ENCODE measurements at regions not wholly inside any gene's neighbourhood (a gene's known extent, or its start where the extent isn't known, plus 50 kb on each side); places are given as distances from the start of the nearest gene placed in this dataset.
"Not testable (repeated sequence)": the region's sequence is repeated elsewhere in the genome, so short reads cannot be mapped to it uniquely, and the experiment has no call there.

DNA sequence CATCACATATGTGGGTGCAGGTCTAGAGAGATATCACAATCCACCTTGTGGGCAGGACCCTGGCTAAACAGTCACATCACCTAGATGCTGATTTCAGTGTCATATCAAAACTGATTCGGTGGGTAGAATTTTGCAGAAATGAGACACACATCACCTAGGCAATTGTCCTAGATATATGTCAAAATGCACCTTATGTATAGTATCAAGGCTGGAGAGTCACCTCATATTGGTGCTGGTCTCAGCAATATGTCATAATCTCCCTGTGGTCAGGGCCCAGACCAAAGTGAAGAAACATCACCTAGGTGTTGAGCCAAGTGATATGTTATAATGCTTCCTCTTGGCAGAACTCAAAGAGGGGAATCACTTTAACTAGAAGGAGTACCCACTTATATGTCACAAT is 905.0 kb upstream of the AMELY start:
- DNase-seq (ENCODE audit: low read depth, low spot score): no peak
- peak overlapping the region; percentile 39 for H3K27ac ChIP-seq

DNA sequence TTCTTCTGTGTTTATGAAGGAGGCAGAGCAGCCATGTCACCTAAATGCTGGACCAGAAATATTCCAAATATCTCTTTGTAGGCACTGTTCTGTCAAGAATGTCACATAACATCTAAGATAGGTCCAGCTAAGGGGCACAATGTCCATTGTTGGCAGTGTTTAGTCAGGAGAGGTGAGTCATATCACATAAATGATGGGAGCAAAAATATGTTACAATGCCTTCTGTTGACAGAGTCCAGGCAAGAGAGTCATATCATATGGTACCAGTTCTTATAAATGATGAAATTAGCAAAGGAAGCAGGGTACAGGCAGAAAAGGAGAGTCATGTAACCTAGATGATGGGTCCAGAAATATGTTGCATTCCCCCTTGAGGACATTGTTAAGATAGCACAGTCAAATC is 904.4 kb upstream of the AMELY start:
- peak overlapping the region; percentile 39 for H3K27ac ChIP-seq
- DNase-seq (ENCODE audit: low read depth, low spot score): no peak

DNA sequence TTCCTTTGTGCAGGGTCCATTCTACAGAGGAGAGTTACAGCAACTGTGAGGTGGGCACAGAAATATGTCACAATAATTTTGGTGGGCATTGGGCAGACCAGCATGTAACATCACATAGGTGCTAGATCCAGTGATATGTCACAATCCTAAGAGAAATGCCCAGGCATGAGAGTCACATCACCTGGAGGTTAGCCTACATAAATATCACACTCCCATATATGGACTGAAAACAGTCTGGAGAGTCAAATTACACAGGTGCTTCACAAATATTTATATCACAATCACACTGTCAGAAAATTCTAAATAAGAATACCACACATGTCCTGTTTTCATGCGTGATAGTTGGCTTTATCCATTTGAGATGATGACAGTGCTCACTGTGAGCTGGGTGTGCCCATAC is 903.7 kb upstream of the AMELY start:
- no peak for DNase-seq (ENCODE audit: low read depth, low spot score)
- H3K27ac ChIP-seq: peak overlapping the region; percentile 39

DNA sequence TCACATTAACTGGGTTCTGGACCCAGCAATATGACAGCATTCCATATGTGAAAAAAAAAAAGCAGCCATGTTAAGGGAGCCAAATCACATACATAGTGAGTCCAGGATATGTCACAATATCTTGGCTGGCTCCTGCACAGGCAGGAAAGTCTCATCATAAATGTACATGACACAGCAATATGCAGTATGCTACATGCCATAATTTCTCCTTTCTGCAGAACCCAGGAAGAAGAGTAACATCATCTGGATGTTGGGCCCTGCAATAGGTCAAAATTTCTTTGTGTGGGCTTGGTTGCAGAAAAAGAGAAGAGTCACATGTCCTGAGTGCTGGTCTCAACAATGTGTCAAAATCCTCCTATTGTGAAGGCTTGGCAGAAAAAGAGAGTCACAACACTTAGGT is 902.8 kb upstream of the AMELY start:
- no peak for DNase-seq (ENCODE audit: low read depth, low spot score)
- H3K27ac ChIP-seq: peak overlapping the region; percentile 39

DNA sequence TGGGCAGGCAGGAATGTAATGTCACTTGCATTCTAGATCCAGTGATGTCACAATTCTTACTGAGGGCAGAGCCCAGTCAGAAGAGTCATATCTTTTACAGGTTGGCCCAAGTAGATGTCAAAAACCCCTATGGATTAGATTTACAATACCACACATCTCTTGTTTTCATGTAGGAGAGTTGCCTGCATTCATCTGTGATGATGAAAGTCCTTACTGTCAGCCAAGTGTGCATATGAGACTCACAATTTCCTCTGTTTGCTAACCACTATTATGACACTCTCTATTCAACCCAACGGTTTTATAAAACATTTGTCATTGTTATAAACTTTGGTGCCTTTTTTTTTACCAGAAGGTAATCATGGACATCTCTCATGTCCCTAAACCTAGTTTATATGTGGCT is 898.8 kb upstream of the AMELY start:
- no peak overlapping the region for H3K27ac ChIP-seq

DNA sequence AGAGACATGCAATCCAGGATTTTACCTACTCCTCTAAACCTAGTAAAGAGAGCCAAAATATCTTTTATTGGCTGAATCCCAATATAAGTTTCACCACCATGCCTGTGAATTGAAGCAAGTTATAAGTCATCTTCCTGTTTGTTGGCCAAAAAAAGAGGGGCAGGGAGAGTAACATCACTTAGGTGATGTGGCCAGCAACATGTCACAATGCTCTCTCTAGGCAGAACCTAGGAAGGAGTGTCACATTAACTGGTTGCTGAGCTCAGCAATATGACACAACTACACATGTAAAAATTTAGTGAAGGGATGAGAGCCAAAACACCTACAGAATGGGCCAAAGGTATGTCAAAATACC is 895.9 kb upstream of the AMELY start:
- no peak for DNase-seq (ENCODE audit: low read depth, low spot score)
- H3K27ac ChIP-seq: peak overlapping the region; percentile 76

More for the DNA sequence above, 898.8 kb upstream of the AMELY start:
- no peak for DNase-seq (ENCODE audit: low read depth, low spot score)

DNA sequence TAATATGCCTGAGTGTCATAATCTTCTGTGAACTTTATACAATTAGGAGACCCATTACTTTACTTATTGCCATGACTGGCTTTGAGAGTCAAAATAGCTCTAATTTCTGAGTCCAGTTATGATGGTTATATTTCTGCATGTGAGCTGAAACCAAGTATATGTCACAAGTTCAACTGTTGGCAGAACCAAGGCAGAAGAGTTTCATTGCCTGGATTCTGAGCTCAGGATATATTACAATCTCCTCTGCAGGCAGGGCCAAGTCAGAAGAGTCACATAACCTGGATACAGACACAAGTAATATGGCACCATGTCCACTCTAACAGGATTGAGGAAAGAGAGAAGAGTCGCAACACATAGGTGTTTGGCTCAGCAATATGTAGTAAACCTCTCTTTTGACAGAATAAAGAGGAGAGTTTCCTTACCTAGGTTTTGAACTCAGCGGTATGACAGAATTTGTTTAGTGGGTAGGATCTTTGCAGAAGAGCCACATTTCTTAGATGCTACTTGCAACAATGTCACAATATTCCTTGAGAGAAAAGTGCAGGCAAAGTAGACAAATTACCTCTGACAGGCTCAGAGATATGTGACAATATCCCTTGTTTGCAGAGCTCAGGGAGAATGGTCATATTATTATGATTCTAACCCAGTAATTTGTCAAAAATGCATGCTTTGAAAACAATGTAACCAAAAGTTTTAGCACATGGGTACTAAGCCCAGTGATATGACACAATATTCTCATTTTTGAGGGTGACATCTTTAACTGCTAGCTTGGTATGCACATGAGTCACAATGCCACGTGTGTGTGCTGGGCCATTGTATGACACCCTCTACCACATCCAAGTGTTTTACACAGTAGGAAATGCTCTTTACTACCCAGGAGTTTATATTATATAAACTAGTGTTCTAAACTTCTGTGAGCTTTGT is 895.3 kb upstream of the AMELY start:
- peak overlapping the region; percentile 76 for H3K27ac ChIP-seq
- DNase-seq (ENCODE audit: low read depth, low spot score): no peak

DNA sequence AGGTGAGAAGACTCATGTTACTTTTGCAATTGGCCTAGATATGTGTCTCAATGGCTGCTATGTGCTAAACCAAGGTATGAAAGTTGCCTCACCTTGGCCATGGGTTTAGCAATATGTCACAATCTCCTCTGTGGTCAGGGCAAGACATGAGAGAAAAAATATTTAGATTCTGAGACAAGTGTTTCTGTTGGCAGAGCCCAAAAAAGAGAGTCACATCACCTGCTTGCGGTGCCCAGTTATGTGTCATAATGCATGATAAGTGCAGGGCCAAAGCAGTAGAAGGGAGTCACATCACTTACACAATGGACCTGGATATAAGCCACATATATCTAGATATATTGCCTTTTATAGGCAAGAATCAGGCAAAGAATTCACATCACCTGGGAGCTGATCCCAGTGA is 894.1 kb upstream of the AMELY start:
- DNase-seq (ENCODE audit: low read depth, low spot score): peak; percentile 66
- H3K27ac ChIP-seq: peak overlapping the region; percentile 76

DNA sequence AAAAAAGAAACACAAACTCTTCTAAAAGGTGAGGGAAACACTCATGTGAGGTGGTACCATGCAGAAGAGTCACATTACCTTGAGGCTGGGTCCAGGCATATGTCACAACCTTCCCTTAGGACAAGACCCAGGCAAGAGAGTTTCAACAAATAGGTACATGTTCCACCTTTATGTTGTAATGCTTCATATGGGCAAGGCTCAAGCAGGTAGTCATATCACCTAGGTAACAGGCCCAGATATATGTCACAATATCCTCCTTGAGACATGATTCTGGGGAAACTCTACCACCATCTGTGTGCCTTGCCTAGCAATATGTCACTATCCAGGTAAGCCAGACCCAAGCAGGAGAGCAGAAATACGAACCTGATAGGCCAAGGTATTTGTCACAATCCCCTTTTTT is 892.2 kb upstream of the AMELY start:
- peak; percentile 56 for DNase-seq (ENCODE audit: low read depth, low spot score)
- peak overlapping the region; percentile 76 for H3K27ac ChIP-seq

DNA sequence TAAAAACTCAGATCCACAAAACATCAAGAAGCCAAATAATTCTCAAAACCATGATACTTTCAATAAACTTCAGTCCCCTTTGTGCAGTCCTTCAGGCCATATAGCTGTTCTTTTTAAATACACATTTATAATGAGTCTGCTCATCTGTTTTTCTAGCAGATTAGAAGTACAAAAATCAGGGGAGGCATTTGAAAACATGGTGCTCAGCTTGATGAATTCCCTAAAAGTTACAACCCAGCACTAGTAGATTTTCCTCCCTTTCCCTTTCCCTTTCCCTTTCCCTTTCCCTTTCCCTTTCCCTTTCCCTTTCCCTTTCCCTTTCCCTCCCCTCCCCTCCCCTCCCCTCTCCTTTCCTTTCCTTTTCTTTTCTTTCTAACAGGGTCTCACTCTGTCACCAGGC is 884.6 kb upstream of the AMELY start:
- DNase-seq (ENCODE audit: low read depth, low spot score): no peak

DNA sequence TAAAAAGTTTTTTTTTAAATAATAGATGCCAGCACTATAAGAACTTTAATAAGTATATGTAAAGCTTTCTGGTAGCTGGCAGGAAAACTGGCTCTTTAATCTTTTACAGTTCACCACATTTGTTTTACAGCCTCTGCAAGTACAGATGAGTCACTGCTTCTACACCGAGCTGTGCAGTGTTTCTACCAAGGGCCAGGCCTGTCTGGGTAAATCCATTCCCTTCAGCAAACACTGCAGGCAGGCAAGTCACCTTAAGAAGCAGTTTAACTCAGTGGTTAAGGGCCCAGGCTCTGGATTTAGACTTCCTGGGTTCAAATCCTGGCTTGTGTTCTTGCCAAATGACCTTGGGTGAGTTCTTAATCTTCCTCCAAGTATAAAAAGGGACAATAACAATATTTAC is 882.9 kb upstream of the AMELY start:
- H3K27ac ChIP-seq: peak overlapping the region; percentile 51
- DNase-seq (ENCODE audit: low read depth, low spot score): peak; percentile 50

More for the DNA sequence above, 884.6 kb upstream of the AMELY start:
- H3K27ac ChIP-seq: no peak overlapping the region

DNA sequence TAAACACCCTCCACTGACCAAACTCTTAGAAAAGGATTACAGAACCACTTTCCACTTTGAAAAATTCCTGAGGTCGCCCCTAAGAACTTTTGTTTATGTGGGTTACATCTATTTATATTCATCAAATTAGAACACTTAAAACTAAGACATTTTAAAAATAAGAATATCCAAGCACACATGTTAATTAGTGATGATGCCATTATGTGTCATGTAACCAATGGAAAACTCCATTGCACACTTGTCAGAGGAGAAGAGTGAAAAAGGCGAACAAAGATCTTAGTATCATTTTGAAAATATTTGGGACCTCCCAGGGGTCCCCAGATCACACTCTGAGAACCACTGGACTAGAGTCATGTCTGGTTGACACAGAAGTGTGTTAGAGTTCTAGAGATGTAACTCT is 882.4 kb upstream of the AMELY start:
- H3K27ac ChIP-seq: peak overlapping the region; percentile 51
- no peak for DNase-seq (ENCODE audit: low read depth, low spot score)

DNA sequence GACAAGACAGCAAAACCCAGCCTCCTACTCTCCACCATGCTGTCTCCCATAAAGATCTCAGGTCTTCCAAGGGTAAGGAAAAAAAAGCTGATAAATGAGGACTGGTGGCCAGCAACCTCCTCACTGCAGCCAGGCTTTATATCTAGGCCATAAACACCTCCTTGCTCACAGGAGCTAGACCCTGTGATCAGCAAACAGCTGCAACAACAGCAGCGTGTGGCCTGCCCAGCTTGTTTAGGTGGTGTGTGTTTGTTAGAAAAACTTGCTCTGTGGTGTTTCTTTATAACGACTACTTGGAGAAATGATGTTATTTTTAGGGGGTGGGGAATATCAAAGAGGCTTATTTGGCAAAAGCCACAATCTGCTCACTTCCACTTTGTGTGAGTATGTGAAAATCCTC is 880.9 kb upstream of the AMELY start:
- DNase-seq (ENCODE audit: low read depth, low spot score): no peak

DNA sequence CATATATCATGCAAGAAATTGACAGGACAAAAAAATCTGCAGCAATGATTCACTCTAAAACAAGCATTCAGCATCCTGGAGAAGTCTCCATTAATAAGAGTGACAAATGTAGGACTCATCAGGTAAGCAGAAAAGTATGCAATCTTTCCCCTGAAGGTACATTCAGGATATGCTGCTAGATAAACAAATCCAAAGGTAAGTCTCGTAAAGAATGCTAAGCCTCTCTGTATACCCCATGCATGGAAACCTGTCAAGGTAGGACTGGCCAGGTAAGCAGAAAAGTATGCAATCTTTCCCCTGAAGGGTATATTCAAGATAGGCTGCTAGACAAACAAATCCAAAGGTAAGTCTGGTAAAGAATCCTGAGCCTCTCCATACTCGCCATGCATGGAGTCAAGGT is 869.9 kb upstream of the AMELY start:
- DNase-seq (ENCODE audit: low read depth, low spot score): peak; percentile 82
- peak overlapping the region; percentile 58 for H3K27ac ChIP-seq

More for the DNA sequence above, 880.9 kb upstream of the AMELY start:
- no peak overlapping the region for H3K27ac ChIP-seq

DNA sequence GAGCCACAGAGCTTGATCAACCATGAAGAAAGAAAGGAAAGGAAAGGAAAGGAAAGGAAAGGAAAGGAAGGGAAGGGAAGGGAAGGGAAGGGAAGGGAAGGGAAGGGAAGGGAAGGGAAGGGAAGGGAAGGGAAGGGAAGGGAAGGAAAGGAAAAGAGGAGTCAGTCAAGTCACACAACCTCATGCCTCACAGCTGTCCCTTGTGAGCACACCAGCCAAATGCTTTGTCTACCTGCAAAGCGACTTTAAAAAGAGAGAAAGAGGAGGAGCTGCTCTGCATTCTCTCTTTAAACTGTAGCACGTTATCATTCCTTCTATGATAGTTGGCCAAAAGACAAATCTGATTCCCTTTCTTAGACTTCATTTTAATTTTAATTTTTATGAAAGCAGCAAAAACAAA is 863.9 kb upstream of the AMELY start:
- not testable (repeated sequence) for H3K27ac ChIP-seq; DNase-seq (ENCODE audit: low read depth, low spot score)

DNA sequence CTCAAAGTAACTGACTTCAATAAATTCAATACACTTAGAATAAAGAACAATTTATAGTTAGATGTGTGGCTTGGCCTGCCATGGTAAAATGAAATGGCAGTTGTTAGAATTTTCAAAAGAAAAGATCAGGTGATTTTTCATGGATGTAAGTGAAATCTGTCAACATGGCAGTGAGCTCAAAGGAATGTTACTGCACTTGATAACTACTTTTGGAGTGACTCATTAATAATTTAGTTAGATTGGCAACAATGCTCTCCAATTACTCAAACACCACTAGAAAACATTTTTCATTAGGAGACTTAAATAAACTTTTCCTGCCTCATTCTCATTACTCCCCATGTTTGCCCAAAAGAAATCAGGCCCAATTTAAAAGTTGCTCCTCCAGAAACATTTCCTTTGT is 860.2 kb upstream of the AMELY start:
- peak overlapping the region; percentile 74 for H3K27ac ChIP-seq
- DNase-seq (ENCODE audit: low read depth, low spot score): no peak

DNA sequence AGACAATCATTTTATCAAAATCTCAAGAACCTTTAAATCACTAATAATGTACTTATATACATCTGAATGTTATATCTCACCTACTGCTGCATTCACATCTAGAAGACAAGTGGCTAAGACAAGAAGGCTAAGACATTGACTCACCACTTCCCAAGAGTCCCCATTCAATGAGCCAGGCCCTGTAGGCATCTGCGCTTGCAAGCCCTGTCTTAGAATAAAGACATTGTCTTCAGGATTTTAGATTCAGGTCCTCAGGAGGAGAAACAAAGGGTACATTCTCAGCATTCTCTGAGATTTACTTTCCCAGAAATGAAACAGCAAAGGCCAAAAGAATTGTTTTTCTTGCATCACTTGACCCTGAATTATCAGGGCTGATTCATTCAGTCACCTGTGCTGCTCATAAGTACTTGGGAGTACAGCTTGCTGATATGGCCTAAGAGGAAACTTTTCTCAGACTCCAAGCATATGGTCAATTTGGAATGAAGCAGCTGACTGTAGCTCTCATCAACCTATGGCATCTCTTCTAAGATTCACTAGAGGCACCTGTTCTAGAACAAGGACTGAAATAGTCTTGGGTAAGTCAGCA is 858.3 kb upstream of the AMELY start:
- peak overlapping the region; percentile 74 for H3K27ac ChIP-seq
- peak; percentile 20 for DNase-seq (ENCODE audit: low read depth, low spot score)

DNA sequence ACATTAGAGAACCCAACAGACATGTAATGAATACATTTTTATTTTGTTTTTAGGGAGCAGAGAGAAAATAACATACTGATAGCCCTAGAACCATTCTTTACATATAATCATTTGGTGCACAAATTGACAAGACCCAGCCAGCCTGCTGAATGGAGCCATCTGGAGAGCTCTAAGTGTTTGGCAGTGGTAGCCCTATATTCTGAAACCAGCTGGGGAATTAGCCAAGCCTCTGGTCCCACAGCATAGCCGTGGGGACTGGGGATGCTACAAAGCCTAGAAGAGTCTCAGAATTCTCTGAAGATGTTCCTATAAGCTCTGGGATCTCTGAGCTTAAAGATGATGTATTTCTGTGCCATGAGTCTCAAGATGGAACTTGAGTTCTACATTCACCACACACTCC is 857.3 kb upstream of the AMELY start:
- peak overlapping the region; percentile 74 for H3K27ac ChIP-seq
- DNase-seq (ENCODE audit: low read depth, low spot score): no peak

DNA sequence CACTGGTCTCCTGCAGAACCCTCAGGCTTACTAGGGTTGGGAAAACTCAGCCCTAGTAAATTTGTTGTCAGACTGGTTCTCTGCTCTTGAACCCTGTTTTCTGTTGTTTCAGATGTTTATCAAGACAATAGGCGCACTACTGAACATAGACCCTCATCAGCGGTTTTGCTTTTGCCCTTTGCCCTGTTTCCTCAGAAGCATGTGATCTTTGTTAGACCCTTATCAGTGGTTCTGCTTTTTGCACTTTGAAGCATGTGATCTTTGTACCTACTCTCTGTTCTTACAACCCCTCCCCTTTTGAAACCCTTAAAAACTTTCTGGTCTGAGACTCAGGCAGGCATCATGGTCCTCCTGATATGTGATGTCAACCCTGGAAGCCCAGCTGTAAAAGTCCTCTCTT is 842.2 kb upstream of the AMELY start:
- H3K27ac ChIP-seq: no peak overlapping the region
- no peak for DNase-seq (ENCODE audit: low read depth, low spot score)

DNA sequence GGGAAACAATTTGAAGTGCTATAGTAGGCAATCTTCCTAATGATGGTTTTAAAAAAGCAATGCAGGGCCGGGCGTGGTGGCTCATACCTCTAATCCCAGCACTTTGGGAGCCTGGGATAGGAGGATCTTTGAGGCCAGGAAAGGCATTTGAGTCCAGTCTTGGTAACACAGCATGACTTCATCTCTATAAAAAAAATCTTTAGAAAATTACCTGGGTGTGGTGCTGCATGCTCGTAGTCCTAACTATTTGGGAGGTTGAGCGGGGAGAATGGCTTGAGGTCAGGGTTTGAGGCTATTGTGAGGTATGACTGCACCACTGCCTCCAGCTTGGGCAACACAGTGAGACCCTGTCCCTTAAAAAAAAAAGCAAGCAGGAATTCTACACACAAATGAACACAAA is 835.2 kb upstream of the AMELY start:
- DNase-seq (ENCODE audit: low read depth, low spot score): no peak
- H3K27ac ChIP-seq: no peak overlapping the region

DNA sequence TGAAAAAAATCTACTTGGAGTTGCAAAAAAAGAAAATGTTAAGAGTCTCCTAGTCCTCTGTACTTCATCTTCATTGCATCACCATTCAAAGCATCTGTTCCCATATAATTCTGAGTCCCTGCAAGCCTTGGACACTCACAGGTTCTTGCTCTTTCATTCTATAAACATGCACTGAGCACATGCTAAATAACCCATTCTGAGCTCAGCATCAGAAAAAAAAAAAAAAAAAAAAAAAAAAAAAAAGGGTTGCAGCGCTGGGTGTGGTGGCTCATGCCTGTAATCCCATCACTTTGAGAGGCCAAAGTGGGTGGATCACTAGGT is 834.0 kb upstream of the AMELY start:
- H3K27ac ChIP-seq: no peak overlapping the region
- DNase-seq (ENCODE audit: low read depth, low spot score): no peak
